Testis (tissue), 2 donors: ENCODE measurements at regions not wholly inside any gene's neighbourhood (a gene's known extent, or its start where the extent isn't known, plus 50 kb on each side); places are given as distances from the start of the nearest gene placed in this dataset.

Experiments used
- CTCF ChIP-seq, 3 experiments: fragments of 450-650 bp in 2 of 3; fragments of 200-600 bp in 1 of 3; sonication (generic) in 1 of 3; IDR thresholded peaks; one replicate each; pipeline ENCODE4 v1.5.1; 2016 to 2019; ENCODE audit warnings: antibody characterized with exemption in 3 of 3, mild to moderate bottlenecking in 2 of 3, moderate library complexity in 1 of 3
- POLR2A ChIP-seq: fragments of 450-650 bp; IDR thresholded peaks from one replicate; pipeline ENCODE4 v1.6.1; 2017; ENCODE audit warnings: antibody characterized with exemption, mild to moderate bottlenecking, moderate library complexity

DNA sequence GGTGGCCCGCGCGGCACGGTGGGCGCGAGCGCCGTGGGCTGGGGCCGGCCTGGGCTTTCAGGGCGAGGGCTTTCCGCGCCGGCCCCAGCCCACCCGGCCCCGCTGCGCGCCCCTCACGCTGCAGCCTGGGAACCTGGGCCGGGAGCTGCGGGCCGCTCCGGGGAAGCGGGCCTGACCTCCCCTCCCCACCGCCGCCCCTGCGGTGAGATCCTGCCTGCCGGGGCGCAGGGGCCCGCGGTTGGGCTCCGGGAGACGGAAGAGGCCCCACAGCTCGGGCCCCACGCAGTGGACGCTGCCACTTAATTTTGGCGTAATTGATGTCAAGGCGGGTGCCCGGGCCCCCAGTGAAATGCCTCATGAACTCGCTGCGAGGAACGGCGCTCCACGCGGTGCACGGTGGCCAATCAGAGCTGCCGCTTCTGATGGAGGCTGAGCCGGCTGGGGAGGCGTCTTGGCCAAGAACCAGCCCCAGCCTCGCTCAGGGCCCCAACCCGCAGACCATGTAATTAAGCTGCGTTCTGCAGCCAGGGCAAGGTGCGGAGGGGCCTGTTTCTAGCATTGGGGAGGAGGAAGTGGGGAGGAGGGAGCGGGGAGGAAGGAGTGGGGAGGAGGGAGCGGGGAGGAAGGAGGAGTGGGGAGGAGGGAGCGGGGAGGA lies 96.1 kb upstream of the BHLHE23 start:
- TF ChIP-seq CTCF (IDR thresholded peaks at IDR 0.05) (no peak), POLR2A (no peak)
